Esophagus muscularis mucosa (tissue), 4 donors: ENCODE measurements at regions not wholly inside any gene's neighbourhood (a gene's known extent, or its start where the extent isn't known, plus 50 kb on each side); places are given as distances from the start of the nearest gene placed in this dataset.

Experiments
- CTCF ChIP-seq, 3 experiments: fragments of 200-600 bp in 2 of 3; fragments of 450-650 bp in 1 of 3; sonication (generic) in 2 of 3; IDR thresholded peaks; one replicate each; pipeline ENCODE4 v1.5.1; 2017 to 2019; ENCODE audit warnings: antibody characterized with exemption in 3 of 3, mild to moderate bottlenecking in 2 of 3, moderate library complexity in 1 of 3
- EP300 ChIP-seq: sonication (generic); formaldehyde crosslinking; IDR thresholded peaks from one replicate; pipeline ENCODE4 v1.6.1; 2017; ENCODE audit warnings: antibody characterized with exemption
- POLR2A ChIP-seq: fragments of 450-650 bp; IDR thresholded peaks from one replicate; pipeline ENCODE4 v1.6.1; 2017; ENCODE audit warnings: antibody characterized with exemption, moderate library complexity, mild to moderate bottlenecking, low read depth
- POLR2AphosphoS5 ChIP-seq, 2 donors: sonication (generic); formaldehyde crosslinking; IDR thresholded peaks; one replicate each; pipeline ENCODE4 v1.6.1; 2017; ENCODE audit warnings: antibody characterized with exemption in 2 of 2

GRCh38 chr2:64219149-64219548 lies 74.9 kb upstream of the PELI1 start:
- no peak for TF ChIP-seq CTCF (IDR thresholded peaks at IDR 0.05)
- no peak for TF ChIP-seq POLR2A
- TF ChIP-seq EP300: no peak
- TF ChIP-seq POLR2AphosphoS5 (IDR thresholded peaks at IDR 0.05): no peak
